ENCODE measurements at regions not wholly inside any gene's neighbourhood (a gene's known extent, or its start where the extent isn't known, plus 50 kb on each side); places are given as distances from the start of the nearest gene placed in this dataset.

- WGBS, result 70% methylated on average over 7 of the region's 7 CpGs
- no peak for DNase-seq (ENCODE audit: extremely low spot score)
- Histone ChIP-seq H3K36me3 (no peaks in the 10 kb centered on the region), H3K4me3 (no peak overlapping the region), H3K27ac (replicated peaks in 1 of 4) (no peak overlapping the region), H3K27me3 (peaks cover 0 to 4% (median 0%) of the 10 kb centered on the region in 4 donors), H3K4me1 (no peaks in the 10 kb centered on the region), H3K9me3 (no peaks in the 10 kb centered on the region)
- intact Hi-C loops (cut with DNase I), result no loop called here
- TF ChIP-seq POLR2A (IDR thresholded peaks at IDR 0.05; ENCODE audit: low read depth), result no peak
- TF ChIP-seq CTCF (IDR thresholded peaks at IDR 0.05), result no peak
- TF ChIP-seq EP300 (IDR thresholded peaks at IDR 0.05), result no peak
- no peak for TF ChIP-seq POLR2AphosphoS5 (IDR thresholded peaks at IDR 0.05)
Observed at GRCh38 chr16:73426433-73427160, 378.7 kb upstream of the ZFHX3 start.

DNA sequence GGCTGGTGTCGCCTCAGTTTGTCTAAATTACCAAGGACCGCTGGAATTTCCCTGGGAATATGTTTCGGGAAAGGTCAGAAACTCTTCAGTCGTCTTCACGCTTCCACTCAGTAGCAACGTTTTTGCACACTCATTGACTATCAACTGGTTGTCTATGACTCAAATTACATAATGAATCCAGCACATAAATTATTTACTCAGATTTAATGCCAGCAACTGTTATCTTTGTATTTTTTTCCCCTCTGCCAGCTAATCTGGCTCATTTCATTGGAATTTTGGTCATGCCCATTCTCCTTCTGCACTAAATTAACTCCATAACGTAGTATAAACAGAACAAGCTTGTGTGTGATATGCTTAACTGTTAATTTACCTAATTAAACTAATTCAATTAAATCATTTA, 372.7 kb upstream of the ZFHX3 start:
- no peaks in the 10 kb centered on the region for H3K9me3 ChIP-seq
- peaks cover 0 to 4% (median 0%) of the 10 kb centered on the region in 4 donors for H3K27me3 ChIP-seq
- no peak overlapping the region for H3K27ac ChIP-seq (replicated peaks in 1 of 4)
- no peaks in the 10 kb centered on the region for H3K4me1 ChIP-seq
- intact Hi-C loops (cut with DNase I), result no loop called here
- TF ChIP-seq CTCF (IDR thresholded peaks at IDR 0.05), result no peak
- no peak for TF ChIP-seq EP300 (IDR thresholded peaks at IDR 0.05)
- TF ChIP-seq POLR2A (IDR thresholded peaks at IDR 0.05; ENCODE audit: low read depth), result no peak
- TF ChIP-seq POLR2AphosphoS5 (IDR thresholded peaks at IDR 0.05), result no peak
- no peaks in the 10 kb centered on the region for H3K36me3 ChIP-seq
- 77% methylated on average over 7 of the region's 7 CpGs for WGBS
- no peak overlapping the region for H3K4me3 ChIP-seq
- no peak for DNase-seq (ENCODE audit: extremely low spot score)

DNA sequence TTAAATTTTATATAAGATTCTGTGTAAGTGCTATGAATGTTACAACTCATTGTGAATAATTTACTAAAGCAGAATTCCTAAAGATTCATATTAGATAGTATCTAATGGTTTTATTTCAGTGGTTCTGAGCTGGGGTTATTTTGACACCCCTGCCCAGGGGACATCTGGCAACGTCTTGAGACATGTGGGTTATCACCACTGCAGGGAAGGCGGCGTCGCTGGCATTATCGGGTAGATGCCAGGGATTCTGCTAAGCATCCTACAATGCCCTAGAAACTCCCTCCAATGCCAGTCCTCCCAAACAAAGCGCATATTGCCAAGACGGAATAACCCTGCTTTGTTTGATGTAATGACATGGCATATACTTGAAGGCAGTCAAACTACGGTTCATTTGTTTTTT, 372.3 kb upstream of the ZFHX3 start:
- Histone ChIP-seq H3K27ac (replicated peaks in 1 of 4) (no peak overlapping the region), H3K4me1 (no peaks in the 10 kb centered on the region), H3K4me3 (no peak overlapping the region), H3K36me3 (no peaks in the 10 kb centered on the region), H3K9me3 (no peaks in the 10 kb centered on the region), H3K27me3 (peaks cover 0 to 4% (median 0%) of the 10 kb centered on the region in 4 donors)
- WGBS, result 92% methylated on average over 8 of the region's 8 CpGs
- TF ChIP-seq POLR2A (IDR thresholded peaks at IDR 0.05; ENCODE audit: low read depth) (no peak), CTCF (IDR thresholded peaks at IDR 0.05) (no peak), EP300 (IDR thresholded peaks at IDR 0.05) (no peak), POLR2AphosphoS5 (IDR thresholded peaks at IDR 0.05) (no peak)
- DNase-seq (ENCODE audit: extremely low spot score), result no peak
- intact Hi-C loops (cut with DNase I), result no loop called here

DNA sequence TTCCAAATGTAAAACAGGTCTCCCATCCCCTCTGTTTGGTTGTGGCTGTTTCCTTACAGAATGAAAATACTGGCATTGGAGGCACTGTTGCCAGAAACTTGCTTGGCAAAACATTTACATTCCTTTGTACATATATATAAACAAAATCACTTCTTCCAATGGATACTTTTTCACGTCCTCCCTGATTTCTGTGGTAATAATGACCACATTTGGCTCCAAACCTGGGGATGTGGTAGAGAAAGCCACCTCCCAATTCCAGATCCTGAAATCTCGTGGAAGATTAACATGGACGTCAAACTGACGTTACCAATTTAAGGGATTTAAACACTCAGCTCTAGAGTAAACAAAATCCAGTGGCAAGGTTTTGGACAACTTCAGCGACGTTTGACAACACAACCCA, 370.8 kb upstream of the ZFHX3 start:
- intact Hi-C loops (cut with DNase I), result no loop called here
- peaks cover 0 to 4% (median 0%) of the 10 kb centered on the region in 4 donors for H3K27me3 ChIP-seq
- no peaks in the 10 kb centered on the region for H3K4me1 ChIP-seq
- 44% methylated on average over 6 of the region's 6 CpGs for WGBS
- DNase-seq (ENCODE audit: extremely low spot score), result no peak
- H3K36me3 ChIP-seq, result no peaks in the 10 kb centered on the region
- TF ChIP-seq EP300 (IDR thresholded peaks at IDR 0.05), result no peak
- no peak for TF ChIP-seq POLR2A (IDR thresholded peaks at IDR 0.05; ENCODE audit: low read depth)
- no peak for TF ChIP-seq CTCF (IDR thresholded peaks at IDR 0.05)
- no peaks in the 10 kb centered on the region for H3K9me3 ChIP-seq
- no peak overlapping the region for H3K4me3 ChIP-seq
- H3K27ac ChIP-seq (replicated peaks in 1 of 4), result no peak overlapping the region

GRCh38 chr16:73418051-73418450, 370.1 kb upstream of the ZFHX3 start:
- TF ChIP-seq POLR2AphosphoS5 (IDR thresholded peaks at IDR 0.05), result no peak
- TF ChIP-seq POLR2A (IDR thresholded peaks at IDR 0.05; ENCODE audit: low read depth), result no peak
- TF ChIP-seq EP300 (IDR thresholded peaks at IDR 0.05), result no peak
- TF ChIP-seq CTCF (IDR thresholded peaks at IDR 0.05), result no peak
- Histone ChIP-seq H3K27ac (replicated peaks in 1 of 4) (no peak overlapping the region), H3K4me1 (no peaks in the 10 kb centered on the region), H3K36me3 (no peaks in the 10 kb centered on the region), H3K9me3 (no peaks in the 10 kb centered on the region), H3K4me3 (no peak overlapping the region), H3K27me3 (peaks cover 0 to under 1% (median 0%) of the 10 kb centered on the region in 4 donors)
- DNase-seq (ENCODE audit: extremely low spot score), result no peak
- 75% methylated on average over 8 of the region's 8 CpGs for WGBS
- intact Hi-C loops (cut with DNase I), result no loop called here
